HG02981 (cell line): ENCODE measurements at regions not wholly inside any gene's neighbourhood (a gene's known extent, or its start where the extent isn't known, plus 50 kb on each side); places are given as distances from the start of the nearest gene placed in this dataset.
A peak's percentile ranks its signal among the peaks of the same experiment; 100 is the strongest.

Experiments used
- ATAC-seq: cut with Tn5 transposase; IDR thresholded peaks from one replicate; pipeline ENCODE4 v1.9.1; 2021; ENCODE audit warnings: mild to moderate bottlenecking, moderate library complexity; ENCODE audit not compliant: unreplicated experiment

DNA sequence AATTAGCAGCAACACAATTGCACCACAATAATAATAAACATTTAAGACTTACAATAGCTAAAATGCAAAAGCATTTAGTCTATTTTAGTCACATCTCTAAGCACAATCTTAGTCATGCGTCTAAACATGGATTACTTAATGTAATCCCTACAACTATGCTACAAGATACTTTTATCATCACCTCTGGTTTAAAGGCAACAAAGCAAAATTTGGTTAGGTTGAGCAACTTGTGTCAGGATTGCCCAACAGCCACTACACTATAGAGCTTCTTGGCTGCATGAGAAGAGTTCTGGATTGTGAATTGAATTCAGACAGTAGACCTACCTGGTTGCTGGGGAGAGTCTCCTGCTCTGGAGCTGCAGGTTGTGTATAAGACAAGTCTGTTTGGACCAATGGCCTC, 146.5 kb upstream of the PUDP start:
- no peak for ATAC-seq

DNA sequence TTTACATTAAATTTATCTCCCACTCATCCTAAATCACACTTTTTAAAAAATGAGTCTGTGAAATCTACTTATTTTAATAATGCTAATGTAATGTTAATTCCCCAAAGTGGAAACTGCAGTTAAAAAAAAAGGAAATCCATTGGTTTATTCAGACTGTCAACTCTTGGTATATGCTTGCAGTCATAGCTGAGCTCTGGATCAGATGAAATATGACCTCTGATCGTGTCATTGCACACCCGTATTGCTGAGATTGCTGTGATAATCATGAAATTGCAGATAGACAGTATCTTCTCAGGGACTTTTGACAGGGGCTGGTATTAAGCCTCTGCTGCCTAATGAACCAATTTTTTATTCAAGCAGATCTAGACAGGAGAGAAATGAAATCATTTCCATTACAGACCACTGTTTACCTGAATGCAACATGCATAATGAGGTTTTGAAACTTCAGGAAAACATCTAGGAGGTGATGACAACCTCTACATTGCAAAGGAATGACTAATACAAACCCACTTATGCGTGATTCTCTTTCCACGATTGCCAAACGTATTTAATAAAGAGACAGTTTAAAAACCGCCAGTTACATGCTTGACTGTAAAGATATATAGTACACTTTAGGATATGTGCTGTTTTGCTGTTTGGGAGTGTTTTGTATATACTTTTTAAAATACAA, 138.3 kb upstream of the PUDP start:
- no peak for ATAC-seq

GRCh38 chrX:7285765-7286164, 137.8 kb upstream of the PUDP start:
- no peak for ATAC-seq

- ATAC-seq, result no peak
These were observed 135.8 kb upstream of the PUDP start for GRCh38 chrX:7283741-7284140.

GRCh38 chrX:7280520-7280919, 132.6 kb upstream of the PUDP start:
- ATAC-seq, result no peak

- ATAC-seq, result no peak
These were observed 124.4 kb upstream of the PUDP start for GRCh38 chrX:7272346-7272745.

GRCh38 chrX:7270933-7271332, 123.0 kb upstream of the PUDP start:
- no peak for ATAC-seq

GRCh38 chrX:7269991-7270390, 122.0 kb upstream of the PUDP start:
- ATAC-seq, result no peak

- no peak for ATAC-seq
These were observed 121.6 kb upstream of the PUDP start for GRCh38 chrX:7269589-7269988.

DNA sequence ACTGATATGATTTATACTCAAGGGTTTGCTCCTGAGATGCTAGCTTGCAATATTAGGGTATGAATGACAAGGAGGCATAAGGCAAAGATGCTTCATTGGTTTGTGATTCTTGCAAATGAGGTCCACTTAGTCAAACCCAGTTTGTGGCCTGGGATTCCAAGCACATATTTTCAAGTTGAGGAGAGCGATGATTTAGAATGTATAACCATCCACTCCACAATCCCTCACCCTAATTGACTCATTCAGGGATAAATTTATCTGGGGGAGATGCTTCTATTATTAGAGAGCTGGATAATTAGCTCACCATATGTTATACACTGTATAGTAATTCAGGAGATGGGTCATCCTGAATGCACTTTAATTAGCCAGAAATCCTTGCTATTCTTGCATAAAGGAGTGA, 118.3 kb upstream of the PUDP start:
- no peak for ATAC-seq

DNA sequence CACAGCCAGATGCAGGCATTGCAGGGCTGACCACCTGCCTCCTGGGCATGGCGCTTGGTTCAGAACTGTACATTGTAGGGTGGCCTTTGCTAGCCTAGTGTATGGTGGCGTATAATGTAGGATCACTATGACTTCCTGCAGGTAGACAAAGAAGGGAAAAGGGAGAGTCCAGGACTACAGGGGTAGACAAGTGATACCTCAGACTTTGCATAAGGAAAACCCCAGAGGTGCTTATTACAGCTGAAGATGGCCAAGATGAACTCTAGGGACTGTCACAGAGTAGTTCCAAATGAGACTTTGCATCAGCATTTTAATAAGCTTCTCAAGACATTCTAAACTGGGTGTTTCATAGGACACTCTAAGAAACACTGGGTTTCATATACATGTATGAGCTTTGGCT, 116.4 kb upstream of the PUDP start:
- ATAC-seq, result no peak

DNA sequence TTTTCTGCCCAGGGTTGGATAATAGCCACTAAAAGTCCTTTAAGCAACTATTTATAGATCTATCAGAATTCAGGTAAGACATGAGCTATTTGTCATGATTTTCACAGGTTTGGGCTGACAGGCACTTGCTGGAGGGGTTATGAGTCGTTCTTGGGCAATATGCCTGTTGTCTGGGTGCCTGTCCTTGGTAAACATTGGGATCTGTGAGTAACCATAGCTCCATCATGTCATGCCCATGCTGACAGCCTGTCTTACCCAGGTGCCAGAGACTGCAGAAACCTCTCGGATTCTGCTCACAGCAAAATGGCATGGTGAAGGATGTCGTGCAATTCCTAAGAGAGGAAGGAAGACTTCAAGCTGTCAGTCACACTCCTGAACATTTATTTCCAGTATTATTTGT, 116.0 kb upstream of the PUDP start:
- no peak for ATAC-seq

DNA sequence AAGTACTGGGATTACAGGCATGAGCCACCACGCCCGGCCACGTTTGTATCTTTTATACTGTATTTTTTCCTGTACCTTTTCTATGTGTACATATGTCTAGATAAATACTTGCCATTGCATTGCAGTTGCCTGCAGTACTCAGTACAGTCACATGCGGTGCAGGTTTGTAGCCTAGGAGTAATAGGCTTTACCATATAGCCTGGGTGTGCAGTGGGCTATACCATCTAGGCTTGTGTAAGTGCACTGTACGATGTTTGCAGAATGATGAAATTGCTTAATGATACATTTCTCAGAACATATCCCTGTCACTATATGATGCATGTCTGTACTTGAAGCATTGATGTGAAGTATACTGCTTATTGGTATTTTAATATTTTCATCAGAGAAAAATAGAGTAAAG, 115.4 kb upstream of the PUDP start:
- ATAC-seq, result no peak

GRCh38 chrX:7262551-7262950, 114.6 kb upstream of the PUDP start:
- no peak for ATAC-seq

- ATAC-seq, result peak; percentile 86
These were observed 113.8 kb upstream of the PUDP start for GRCh38 chrX:7261672-7262332.

DNA sequence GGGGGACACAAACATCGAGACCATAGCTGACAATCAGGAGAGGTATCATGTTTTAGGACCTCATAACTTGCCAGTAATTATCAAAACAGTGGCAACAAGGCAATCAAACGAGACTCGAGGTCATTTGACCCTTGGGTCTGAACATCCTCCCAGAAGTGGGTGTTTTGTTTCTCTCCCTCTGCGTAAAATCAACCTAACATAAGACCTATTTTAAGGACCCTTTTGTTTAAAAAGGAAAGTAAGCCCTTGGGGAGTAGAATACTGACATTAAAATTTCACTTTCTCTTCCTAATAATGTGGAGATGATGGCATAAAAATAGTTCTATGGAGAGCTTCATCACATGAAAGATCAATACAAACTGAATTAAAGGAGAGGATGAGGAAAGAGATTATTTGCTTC, 106.2 kb upstream of the PUDP start:
- no peak for ATAC-seq

DNA sequence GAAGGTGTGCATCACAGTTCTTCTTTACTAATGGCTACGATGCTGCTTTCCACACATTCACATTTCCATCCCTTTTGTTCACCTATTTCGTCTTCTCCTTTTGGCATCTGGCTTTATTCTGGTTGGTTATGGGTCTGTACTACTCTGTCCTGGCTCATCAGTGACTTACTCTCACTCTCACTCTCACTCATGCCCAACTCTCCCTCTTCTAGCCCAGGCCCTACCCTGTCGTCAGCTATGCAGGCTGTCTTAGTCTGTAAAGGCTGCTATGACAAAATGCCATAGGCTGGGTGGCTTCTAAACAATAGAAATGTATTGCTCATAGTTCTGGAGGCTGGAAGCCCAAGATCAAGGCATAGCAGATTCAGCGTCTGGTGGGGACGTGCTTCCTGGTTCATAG, 105.6 kb upstream of the PUDP start:
- no peak for ATAC-seq

DNA sequence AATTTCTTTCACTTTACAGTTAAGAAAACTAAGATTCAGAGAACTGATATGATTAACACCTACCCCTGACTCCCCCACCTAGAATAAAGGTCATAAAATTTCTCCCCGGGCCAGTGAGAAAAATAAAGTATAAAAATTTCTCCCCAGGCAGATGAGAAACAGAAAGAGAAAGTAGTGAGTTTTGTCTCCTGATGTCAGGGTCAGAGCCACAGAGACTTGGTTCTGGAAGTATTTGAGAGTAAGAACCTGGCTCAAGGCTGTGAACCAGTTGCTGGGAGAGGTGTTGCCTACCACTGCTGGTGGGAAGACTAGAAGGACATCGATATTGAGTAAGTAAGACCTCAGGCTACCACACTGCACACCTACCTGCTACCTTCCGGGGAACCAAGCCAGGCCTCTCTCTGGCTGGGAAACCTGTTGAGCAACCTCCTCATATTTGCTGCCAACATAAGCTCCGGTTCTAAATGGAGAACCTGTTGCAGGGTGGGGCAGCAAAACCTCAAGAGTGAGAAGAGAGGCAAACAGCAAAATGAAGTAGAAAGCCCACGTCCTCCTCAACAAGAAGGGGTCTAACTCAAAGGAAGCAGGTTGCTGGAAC, 104.2 kb upstream of the PUDP start:
- ATAC-seq, result no peak

- no peak for ATAC-seq
These were observed 99.4 kb upstream of the PUDP start for GRCh38 chrX:7247346-7247745.

- no peak for ATAC-seq
These were observed 96.5 kb upstream of the PUDP start for GRCh38 chrX:7244405-7244804.

DNA sequence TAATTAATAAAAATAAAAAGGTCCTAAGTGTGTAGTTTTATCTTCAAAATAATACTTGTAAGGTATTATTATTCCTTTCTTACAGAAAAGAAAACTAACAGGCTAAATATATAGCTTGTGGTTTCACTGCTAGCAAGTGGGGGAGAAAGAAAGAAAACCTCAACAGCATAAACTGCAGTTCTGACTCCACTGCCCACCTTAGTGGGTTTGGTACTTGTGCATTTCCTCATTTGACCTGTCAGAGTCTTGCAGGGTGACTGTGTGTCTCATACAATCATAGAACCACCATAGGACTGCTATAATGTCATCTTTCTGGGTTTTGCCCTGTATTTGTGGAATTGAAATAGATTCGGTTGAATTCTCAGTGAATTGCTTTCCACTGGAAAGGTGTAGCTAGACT, 94.7 kb upstream of the PUDP start:
- ATAC-seq, result peak; percentile 99

GRCh38 chrX:7240929-7241328, 93.0 kb upstream of the PUDP start:
- no peak for ATAC-seq

- no peak for ATAC-seq
These were observed 87.1 kb upstream of the PUDP start for GRCh38 chrX:7235071-7235470.
